Upper lobe of right lung (tissue), 1 donor: ENCODE measurements at regions not wholly inside any gene's neighbourhood (a gene's known extent, or its start where the extent isn't known, plus 50 kb on each side); places are given as distances from the start of the nearest gene placed in this dataset.

Experiments used
- ATAC-seq: fragments of 200-7000 bp; cut with Tn5 transposase; one replicate; pipeline ENCODE4 v1.9.1; 2020; ENCODE audit warnings: mild to moderate bottlenecking, moderate library complexity
- DNase-seq: peaks from one replicate; pipeline ENCODE4 v3.0.0-alpha.2; 2020
- H3K27ac ChIP-seq: fragments of 200-600 bp; one replicate; pipeline ENCODE4 v1.8.0; 2022
- H3K27me3 ChIP-seq: fragments of 200-600 bp; one replicate; pipeline ENCODE4 v1.8.0; 2022; ENCODE audit warnings: mild to moderate bottlenecking
- H3K36me3 ChIP-seq: fragments of 200-600 bp; one replicate; pipeline ENCODE4 v1.8.0; 2022
- H3K4me1 ChIP-seq: fragments of 200-600 bp; one replicate; pipeline ENCODE4 v1.8.0; 2022
- H3K4me3 ChIP-seq: fragments of 200-600 bp; one replicate; pipeline ENCODE4 v1.8.0; 2022; ENCODE audit warnings: mild to moderate bottlenecking
- H3K9me3 ChIP-seq: fragments of 200-600 bp; one replicate; pipeline ENCODE4 v1.8.0; 2022
- intact Hi-C: fragments of 100-400 bp; cut with DNase I; formaldehyde crosslinking; loops from one replicate; pipeline ENCODE4 v1.11.0; 2022
- TF ChIP-seq, protein P1 (sequence below): fragments of 200-600 bp; IDR thresholded peaks from one replicate; pipeline ENCODE4 v1.8.0; 2022; ENCODE audit warnings: antibody characterized with exemption
- donor health status: DM: no; HTN: yes; CAD: no; lungs with severe emphysema.

GRCh38 chr12:112676507-112676906 is 115.0 kb upstream of the RPH3A start:
- no peak for ATAC-seq
- DNase-seq = no peak
- Histone ChIP-seq H3K4me1 (no peaks in the 10 kb centered on the region), H3K36me3 (no peaks in the 10 kb centered on the region), H3K9me3 (no peaks in the 10 kb centered on the region), H3K4me3 (no peak overlapping the region), H3K27me3 (no peaks in the 10 kb centered on the region), H3K27ac (no peak overlapping the region)
- TF ChIP-seq, protein P1, sequence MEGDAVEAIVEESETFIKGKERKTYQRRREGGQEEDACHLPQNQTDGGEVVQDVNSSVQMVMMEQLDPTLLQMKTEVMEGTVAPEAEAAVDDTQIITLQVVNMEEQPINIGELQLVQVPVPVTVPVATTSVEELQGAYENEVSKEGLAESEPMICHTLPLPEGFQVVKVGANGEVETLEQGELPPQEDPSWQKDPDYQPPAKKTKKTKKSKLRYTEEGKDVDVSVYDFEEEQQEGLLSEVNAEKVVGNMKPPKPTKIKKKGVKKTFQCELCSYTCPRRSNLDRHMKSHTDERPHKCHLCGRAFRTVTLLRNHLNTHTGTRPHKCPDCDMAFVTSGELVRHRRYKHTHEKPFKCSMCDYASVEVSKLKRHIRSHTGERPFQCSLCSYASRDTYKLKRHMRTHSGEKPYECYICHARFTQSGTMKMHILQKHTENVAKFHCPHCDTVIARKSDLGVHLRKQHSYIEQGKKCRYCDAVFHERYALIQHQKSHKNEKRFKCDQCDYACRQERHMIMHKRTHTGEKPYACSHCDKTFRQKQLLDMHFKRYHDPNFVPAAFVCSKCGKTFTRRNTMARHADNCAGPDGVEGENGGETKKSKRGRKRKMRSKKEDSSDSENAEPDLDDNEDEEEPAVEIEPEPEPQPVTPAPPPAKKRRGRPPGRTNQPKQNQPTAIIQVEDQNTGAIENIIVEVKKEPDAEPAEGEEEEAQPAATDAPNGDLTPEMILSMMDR = no peak
- intact Hi-C loops = no loop called here

DNA sequence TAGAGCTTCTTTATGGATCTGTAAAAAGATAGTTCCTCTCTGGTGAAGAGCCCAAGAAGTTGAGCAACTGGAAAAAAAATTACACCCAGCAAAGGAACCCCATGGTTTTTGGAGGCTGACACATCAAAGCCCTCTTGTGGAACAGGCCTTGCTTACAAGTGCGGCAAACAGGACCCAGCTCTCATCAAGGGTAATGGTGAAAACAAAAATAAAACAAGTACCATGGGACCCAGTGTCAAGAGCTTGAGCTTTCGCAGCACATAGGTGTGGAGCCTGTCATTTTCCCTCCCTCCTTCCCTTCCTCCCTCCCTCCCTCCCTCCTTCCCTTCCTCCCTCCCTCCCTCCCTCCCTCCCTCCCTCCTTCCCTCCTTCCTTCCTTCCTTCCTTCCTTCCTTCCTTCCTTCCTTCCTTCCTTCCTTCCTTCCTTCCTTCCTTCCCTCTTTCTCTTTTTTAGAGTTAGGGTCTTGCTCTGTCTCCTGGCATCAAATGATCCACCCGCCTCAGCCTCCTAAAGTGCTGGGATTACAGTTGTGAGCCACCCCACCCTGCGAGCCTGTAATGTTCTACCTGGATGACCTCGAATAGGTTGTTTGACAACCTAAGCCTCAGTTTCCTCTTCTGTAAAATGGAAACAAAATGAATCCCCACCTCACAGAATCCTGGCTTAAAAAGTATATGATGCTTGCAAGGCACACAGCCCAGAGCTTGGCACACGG is 114.3 kb upstream of the RPH3A start:
- Histone ChIP-seq H3K36me3 (no peaks in the 10 kb centered on the region), H3K27me3 (no peaks in the 10 kb centered on the region), H3K27ac (no peak overlapping the region), H3K9me3 (no peaks in the 10 kb centered on the region), H3K4me3 (no peak overlapping the region), H3K4me1 (no peaks in the 10 kb centered on the region)
- TF ChIP-seq, protein P1 = no peak
- ATAC-seq (no peak), DNase-seq (no peak)
- intact Hi-C loops = no loop called here

GRCh38 chr12:112680993-112681392 is 110.6 kb upstream of the RPH3A start:
- DNase-seq (no peak), ATAC-seq (no peak)
- H3K27ac ChIP-seq = no peak overlapping the region
- no peaks in the 10 kb centered on the region for H3K36me3 ChIP-seq
- intact Hi-C loops = no loop called here
- no peaks in the 10 kb centered on the region for H3K4me1 ChIP-seq
- no peak overlapping the region for H3K4me3 ChIP-seq
- TF ChIP-seq, protein P1 = no peak
- no peaks in the 10 kb centered on the region for H3K9me3 ChIP-seq
- H3K27me3 ChIP-seq = no peaks in the 10 kb centered on the region

DNA sequence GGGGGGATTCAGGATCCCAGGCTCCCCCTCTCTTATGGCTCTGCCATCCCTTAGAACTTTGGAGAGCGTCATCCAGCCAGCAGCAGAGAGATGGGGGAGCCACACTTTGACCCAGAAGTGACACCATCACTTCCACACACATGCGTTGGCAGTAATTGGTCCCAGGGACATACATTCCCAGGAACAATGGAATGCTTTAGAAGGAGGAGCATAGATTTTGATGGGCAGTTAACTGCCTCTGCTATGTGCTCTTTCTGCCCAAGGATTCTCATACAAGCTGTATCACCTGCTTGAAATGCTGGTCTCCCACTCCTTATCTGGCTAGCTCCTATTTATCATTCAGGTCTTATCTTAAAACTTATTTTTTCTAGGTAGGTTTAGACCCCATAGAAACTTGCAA is 109.0 kb upstream of the RPH3A start:
- TF ChIP-seq, protein P1 = no peak
- H3K4me3 ChIP-seq = no peak overlapping the region
- intact Hi-C loops = no loop called here
- H3K27me3 ChIP-seq = no peaks in the 10 kb centered on the region
- no peak overlapping the region for H3K27ac ChIP-seq
- H3K9me3 ChIP-seq = no peaks in the 10 kb centered on the region
- ATAC-seq = no peak
- no peaks in the 10 kb centered on the region for H3K4me1 ChIP-seq
- no peaks in the 10 kb centered on the region for H3K36me3 ChIP-seq
- DNase-seq = no peak

DNA sequence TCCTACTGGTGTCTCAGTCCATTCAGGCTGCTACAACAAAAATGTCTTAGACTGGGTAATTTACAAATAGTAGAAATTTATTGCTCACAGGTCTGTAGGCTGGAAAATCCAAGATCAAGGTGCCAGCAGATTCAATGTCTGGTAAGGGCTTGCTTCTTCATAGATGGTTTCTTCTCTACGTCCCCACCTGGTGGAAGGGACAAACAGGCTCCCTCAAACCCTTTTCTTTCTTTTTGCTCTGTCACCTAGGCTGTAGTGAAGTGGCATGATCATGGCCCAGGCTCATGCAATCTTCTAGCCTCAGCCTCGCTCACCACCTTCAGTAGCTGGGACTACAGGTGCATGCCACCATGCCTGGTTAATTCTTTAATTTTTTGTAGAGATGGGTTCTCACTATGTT is 106.8 kb upstream of the RPH3A start:
- TF ChIP-seq, protein P1 = no peak
- ATAC-seq = no peak
- Histone ChIP-seq H3K4me1 (no peaks in the 10 kb centered on the region), H3K27ac (no peak overlapping the region), H3K4me3 (no peak overlapping the region), H3K27me3 (no peaks in the 10 kb centered on the region), H3K36me3 (no peaks in the 10 kb centered on the region), H3K9me3 (no peaks in the 10 kb centered on the region)
- intact Hi-C loops = no loop called here
- no peak for DNase-seq

GRCh38 chr12:112685321-112685720 is 106.2 kb upstream of the RPH3A start:
- DNase-seq (no peak), ATAC-seq (no peak)
- no peaks in the 10 kb centered on the region for H3K27me3 ChIP-seq
- no peaks in the 10 kb centered on the region for H3K9me3 ChIP-seq
- H3K27ac ChIP-seq = no peak overlapping the region
- intact Hi-C loops = no loop called here
- H3K36me3 ChIP-seq = no peaks in the 10 kb centered on the region
- no peaks in the 10 kb centered on the region for H3K4me1 ChIP-seq
- no peak overlapping the region for H3K4me3 ChIP-seq
- TF ChIP-seq, protein P1 = no peak
